Stimulated activated effector memory CD8-positive, alpha-beta T cell treated with anti-CD3 and anti-CD28 coated beads, Interleukin-12 subunit alpha, Interleukin-12 subunit beta, amount 100 ng/mL, for 72 hours (primary cell): ENCODE measurements at regions not wholly inside any gene's neighbourhood (a gene's known extent, or its start where the extent isn't known, plus 50 kb on each side); places are given as distances from the start of the nearest gene placed in this dataset.

Experiments used
- ATAC-seq: fragments of 150-1000 bp; cut with Tn5 transposase; 2 replicates; pipeline ENCODE4 v1.10.0; 2021
- DNase-seq, 2 donors: peaks; one replicate each; pipeline ENCODE4 v3.0.0; 2021 to 2022; ENCODE audit warnings: low spot score in 2 of 2
- H3K27ac Mint-ChIP-seq: one replicate; pipeline ENCODE4 v1.8.0; 2022; ENCODE audit warnings: mild to moderate bottlenecking, mixed read lengths
- H3K36me3 Mint-ChIP-seq: one replicate; pipeline ENCODE4 v1.8.0; 2022; ENCODE audit warnings: mild to moderate bottlenecking, mixed read lengths
- H3K4me1 Mint-ChIP-seq: one replicate; pipeline ENCODE4 v1.8.0; 2022; ENCODE audit warnings: mixed read lengths
- H3K4me3 Mint-ChIP-seq: one replicate; pipeline ENCODE4 v1.8.0; 2022; ENCODE audit warnings: mild to moderate bottlenecking, mixed read lengths
- H3K9me3 Mint-ChIP-seq: one replicate; pipeline ENCODE4 v1.8.0; 2022; ENCODE audit warnings: mixed read lengths

DNA sequence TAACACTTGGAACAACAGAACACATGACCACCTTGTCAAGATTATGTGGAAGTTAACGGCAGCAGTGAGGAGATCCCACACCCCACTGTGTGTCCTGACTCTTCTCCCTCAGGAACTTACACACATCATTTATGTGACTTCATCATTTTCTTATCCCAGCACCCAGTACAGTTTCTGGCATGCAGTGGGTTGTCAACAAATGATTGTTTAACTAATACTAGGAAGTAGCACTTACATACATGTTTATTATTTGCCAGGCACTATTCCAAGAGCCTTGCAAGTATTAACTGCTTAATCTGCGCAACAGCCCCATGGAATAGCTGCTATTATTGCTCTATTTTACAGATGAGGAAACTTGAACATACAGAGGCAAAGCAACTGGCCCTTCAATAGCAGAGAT is 391.5 kb downstream of the TXNL1 start:
- no peaks in the 10 kb centered on the region for H3K36me3 Mint-ChIP-seq
- H3K4me3 Mint-ChIP-seq: no peak overlapping the region
- H3K4me1 Mint-ChIP-seq: no peaks in the 10 kb centered on the region
- H3K9me3 Mint-ChIP-seq: peaks cover 8% of the 10 kb centered on the region
- H3K27ac Mint-ChIP-seq: no peak overlapping the region
- ATAC-seq (no peak), DNase-seq (no peak)

DNA sequence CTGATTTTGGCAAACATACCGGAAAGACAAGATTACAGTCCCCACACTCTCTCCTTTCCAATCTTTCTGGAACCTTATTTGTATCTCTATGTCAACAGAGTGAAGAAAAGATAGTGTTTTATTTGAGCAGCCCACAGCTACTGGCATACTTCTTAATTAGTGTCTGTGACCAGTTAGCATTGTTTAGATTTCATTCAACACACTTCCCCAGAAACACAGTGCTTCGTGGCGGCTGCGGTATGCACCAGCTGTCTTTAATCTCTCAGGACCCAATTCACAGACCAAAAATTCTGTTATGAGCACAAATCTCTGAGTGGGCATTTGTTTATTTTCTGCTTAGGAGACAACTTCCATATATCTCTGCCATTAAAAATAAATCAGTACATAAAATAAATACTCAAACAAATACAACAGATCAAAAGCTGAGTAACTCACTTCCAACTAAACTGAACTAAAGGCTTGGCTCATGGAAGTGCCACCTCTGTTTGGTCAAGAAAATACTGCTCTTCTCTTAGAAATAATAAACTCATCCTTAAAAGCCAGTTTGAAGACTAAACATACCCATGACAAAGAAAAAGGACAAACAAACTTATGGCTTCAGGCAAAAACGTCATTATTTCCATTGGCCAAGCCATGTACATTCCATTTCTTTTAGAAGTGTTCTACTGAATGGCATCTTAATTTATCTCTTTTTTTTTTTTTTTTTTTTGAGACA is 392.4 kb downstream of the TXNL1 start:
- Mint-ChIP-seq H3K9me3 (peaks cover 8% of the 10 kb centered on the region), H3K4me3 (no peak overlapping the region), H3K27ac (no peak overlapping the region), H3K4me1 (no peaks in the 10 kb centered on the region), H3K36me3 (no peaks in the 10 kb centered on the region)
- no peak for ATAC-seq
- no peak for DNase-seq

DNA sequence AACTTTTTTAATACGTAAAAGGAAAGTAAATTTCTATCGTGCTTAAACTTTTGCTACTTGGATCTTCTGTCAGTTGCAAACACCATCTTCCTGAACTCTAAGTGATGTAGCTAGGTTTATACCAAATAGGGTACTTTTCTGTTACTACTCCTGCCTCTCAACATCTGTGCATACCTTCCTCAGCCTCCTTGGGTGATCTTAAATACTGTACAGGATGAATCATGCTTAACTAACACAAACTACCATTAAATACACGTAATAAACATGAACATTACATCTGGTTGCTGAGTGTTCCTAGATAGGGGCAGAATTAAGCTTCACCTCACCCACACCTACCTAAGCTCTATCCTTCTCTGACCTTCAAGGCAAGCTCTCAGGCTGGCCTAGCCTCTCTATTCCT is 398.0 kb downstream of the TXNL1 start:
- Mint-ChIP-seq H3K36me3 (no peaks in the 10 kb centered on the region), H3K27ac (no peak overlapping the region), H3K4me1 (no peaks in the 10 kb centered on the region), H3K9me3 (no peaks in the 10 kb centered on the region), H3K4me3 (no peak overlapping the region)
- no peak for ATAC-seq
- no peak for DNase-seq

DNA sequence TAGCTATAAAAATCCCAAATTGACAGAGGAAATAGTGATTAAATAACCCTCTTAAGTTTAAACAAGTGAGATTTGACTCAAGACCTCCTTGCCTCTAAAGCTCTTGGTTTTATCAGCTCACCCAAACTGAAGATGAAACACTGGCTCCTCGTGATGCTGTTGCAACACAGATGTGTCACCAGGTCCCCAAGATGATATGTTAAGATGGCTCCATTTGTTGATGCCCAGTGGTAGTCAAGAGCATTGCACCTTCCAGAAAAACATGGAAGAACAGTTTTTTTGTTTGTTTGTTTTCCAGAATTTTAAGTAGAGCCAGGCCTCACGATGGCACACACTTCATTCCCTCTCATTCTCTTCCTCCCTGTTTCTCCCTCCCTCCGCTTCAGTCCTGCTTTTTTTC is 399.8 kb downstream of the TXNL1 start:
- DNase-seq (no peak), ATAC-seq (no peak)
- Mint-ChIP-seq H3K27ac (no peak overlapping the region), H3K4me3 (no peak overlapping the region), H3K36me3 (no peaks in the 10 kb centered on the region), H3K4me1 (no peaks in the 10 kb centered on the region), H3K9me3 (no peaks in the 10 kb centered on the region)

DNA sequence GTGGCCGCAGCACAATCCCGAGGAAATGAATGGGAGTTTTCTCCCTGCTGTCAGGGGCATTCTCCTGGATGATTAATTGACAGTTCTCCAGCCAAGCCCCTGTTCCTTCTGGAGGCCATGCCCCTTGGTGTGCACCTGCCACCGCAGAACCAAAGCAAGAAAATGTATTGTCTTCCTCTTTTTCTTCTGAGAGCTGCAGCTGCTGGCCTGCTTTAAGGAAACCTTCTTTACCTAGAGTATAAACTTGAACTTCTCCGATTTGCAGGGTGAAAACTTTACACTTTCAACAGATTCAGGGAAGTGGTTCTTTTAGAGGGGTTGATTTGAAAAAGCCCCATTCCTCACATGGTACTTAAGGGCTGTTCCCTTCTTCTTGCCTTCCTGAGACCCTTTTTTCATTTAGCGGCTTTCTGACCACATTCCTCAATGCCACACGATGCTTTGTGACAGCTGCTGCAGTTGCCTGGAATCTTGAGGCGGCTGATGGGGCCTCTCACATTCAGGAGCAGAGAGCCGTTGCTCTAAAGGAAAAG is 402.8 kb downstream of the TXNL1 start:
- no peak overlapping the region for H3K27ac Mint-ChIP-seq
- no peak overlapping the region for H3K4me3 Mint-ChIP-seq
- DNase-seq: no peak
- no peaks in the 10 kb centered on the region for H3K36me3 Mint-ChIP-seq
- H3K4me1 Mint-ChIP-seq: no peaks in the 10 kb centered on the region
- H3K9me3 Mint-ChIP-seq: peaks cover 6% of the 10 kb centered on the region
- ATAC-seq: no peak

DNA sequence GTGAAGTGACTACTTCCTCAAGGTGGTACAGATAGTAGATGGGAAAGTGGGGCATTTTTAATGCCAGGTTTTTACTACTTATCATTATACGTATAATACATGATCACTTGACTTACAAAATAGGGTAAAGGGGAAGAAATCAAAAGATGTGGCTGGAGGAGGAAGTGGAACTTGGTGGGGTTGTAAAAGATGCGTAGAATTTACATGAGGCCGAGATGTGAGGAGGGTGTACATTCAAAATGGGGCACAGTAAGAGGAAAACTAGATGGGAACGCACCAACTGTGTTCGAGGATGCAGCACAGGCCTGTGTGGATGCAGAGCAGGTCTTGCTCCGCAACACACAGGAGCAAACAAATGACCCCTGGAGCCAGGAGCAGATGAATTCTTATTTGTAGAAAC is 403.3 kb downstream of the TXNL1 start:
- no peaks in the 10 kb centered on the region for H3K4me1 Mint-ChIP-seq
- ATAC-seq: no peak
- no peak overlapping the region for H3K4me3 Mint-ChIP-seq
- H3K27ac Mint-ChIP-seq: no peak overlapping the region
- DNase-seq: no peak
- H3K9me3 Mint-ChIP-seq: peaks cover 11% of the 10 kb centered on the region
- no peaks in the 10 kb centered on the region for H3K36me3 Mint-ChIP-seq

DNA sequence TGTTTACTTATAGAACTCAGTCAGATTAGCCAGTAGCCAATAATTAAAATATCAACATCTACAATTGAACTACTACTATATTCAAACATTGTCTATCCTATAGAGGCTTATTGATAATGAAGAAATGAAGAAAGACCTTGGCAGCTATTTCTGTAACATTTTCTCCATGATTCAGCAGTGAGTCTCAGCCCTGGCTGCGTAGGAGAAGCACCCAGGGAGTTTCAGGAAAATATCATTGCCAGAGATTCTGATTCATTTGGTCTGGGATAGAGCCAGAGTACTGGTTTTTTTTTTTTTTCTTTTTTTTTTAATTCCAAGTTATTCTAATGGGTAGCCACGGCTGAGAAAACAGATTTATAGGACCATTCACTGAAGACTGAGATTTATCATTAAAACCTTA is 404.8 kb downstream of the TXNL1 start:
- Mint-ChIP-seq H3K9me3 (peaks cover 15% of the 10 kb centered on the region), H3K4me3 (no peak overlapping the region), H3K27ac (no peak overlapping the region), H3K4me1 (no peaks in the 10 kb centered on the region), H3K36me3 (no peaks in the 10 kb centered on the region)
- no peak for DNase-seq
- ATAC-seq: no peak

DNA sequence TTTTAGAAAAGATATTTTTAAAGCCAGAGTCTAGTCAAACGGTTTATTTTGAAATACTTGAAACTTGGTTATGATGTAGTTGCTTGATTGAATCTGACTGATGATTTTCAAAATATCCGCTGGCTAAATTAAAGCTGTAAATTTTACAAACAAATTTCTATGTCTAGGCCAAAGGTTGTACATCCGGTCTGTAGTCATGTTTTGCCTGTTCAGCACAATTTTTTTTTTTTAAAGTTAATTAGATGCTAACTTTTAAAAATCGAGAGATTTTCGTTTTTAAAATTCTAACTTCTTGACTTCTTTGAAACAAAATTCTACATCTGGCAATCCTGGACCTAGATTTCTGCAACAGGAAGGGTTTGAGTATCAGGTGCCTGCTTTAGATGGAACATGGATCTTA is 412.4 kb downstream of the TXNL1 start:
- Mint-ChIP-seq H3K4me1 (no peaks in the 10 kb centered on the region), H3K27ac (no peak overlapping the region), H3K36me3 (no peaks in the 10 kb centered on the region), H3K9me3 (peaks cover 18% of the 10 kb centered on the region), H3K4me3 (no peak overlapping the region)
- no peak for ATAC-seq
- DNase-seq: no peak

DNA sequence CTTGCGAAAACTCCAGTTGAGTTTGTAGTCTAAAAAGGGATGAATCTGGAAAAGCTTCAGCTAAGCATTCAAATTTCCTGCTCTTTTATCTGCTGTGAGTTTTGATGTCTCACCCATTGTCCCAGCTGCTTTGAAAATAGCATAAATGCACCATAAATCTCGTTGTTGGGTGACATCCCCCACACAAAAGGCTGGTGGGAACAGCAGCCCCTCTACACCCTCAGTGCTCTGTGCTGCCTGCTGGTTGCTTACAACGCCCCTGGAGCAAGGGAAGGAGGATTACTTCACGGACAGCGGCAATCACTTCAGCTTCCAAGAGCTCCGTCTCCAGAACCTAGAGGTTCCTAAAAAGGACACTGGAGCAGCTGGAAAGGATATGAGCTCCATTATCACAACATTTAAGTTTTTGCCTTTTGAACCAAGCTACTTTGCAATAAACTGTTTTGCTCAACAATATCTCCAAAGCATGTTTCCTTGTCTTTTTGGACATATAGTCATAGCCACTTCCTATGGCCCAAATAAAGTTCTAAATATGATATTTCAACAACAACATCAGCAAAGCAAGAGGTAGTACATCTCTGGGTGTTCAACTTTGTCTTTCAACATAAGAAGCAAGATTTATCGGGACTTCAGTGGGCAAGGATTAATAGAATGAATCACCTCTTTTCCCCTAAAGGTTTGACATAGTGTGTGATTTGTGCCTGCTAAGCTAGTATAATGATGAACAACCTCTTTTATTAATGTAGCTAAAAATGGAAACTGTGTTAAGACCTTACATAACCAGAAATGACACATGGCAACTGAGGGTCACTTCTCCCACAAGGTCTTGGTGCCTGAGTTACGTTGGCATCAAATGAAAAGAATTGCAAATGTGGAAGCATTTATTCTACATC is 413.5 kb downstream of the TXNL1 start:
- no peak overlapping the region for H3K4me3 Mint-ChIP-seq
- H3K9me3 Mint-ChIP-seq: peaks cover 12% of the 10 kb centered on the region
- DNase-seq: no peak

DNA sequence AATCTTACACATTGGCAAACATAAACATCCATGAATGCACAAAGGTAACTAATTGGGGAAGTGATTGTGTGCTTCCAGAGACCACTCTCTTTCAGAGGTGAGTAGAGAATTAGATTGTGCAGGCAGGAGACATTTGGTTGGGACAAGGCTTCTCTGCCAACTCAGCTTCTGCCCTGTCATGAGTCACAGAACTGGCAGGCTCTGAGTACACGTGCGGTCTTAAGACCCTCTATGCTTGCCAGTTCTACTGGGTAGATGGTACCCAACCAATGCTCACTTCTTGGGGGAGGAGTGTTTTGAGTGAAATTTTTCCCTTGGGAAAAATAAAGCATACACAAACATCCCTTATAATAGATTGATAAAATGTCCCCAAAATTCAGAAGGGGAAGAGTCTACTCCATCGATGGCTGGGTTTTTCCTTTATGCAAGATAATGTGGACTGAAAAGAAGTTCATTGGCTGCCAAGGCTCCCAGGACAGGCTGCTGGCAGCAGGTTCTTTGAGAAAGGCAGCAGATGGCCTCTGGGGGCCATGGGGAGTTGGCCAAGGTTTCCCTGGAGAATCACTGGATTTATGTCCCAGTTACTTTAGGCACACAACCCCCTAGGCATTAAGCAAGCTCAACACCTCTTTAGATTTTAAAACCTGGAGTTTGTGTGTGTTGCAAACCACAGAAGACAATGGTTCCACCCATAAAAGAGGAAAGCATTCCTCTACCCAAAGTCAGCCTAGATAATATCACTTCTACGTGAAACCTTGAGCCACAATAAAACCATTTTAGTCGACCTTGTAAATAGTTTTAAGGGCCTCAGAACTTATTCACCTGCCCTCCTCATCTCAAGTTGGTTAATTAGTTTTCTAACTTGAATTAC is 417.0 kb downstream of the TXNL1 start:
- no peak overlapping the region for H3K4me3 Mint-ChIP-seq
- ATAC-seq (no peak), DNase-seq (no peak)
- H3K9me3 Mint-ChIP-seq: peaks cover 8% of the 10 kb centered on the region
- H3K27ac Mint-ChIP-seq: no peak overlapping the region
- H3K4me1 Mint-ChIP-seq: no peaks in the 10 kb centered on the region
- H3K36me3 Mint-ChIP-seq: no peaks in the 10 kb centered on the region

More for the DNA sequence above, 413.5 kb downstream of the TXNL1 start:
- no peaks in the 10 kb centered on the region for H3K36me3 Mint-ChIP-seq
- ATAC-seq: no peak
- no peaks in the 10 kb centered on the region for H3K4me1 Mint-ChIP-seq
- no peak overlapping the region for H3K27ac Mint-ChIP-seq

DNA sequence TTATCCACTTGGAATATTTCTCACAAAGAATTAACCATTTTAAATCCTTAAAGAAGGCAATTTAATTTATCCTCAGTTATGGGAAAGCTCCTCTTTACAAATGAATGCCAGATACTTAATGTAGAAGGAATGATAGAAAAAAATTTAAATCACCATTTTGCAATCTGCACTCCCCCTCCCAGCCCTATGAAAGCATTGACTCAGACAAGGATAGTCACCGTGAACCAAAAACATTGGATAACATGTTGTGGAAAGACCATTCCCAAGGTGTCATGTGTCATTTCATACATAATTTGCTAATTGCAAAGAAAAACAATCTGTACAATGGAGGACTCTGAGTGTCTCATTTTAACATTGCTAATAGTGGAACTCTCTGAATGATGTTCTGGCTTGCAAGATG is 421.0 kb downstream of the TXNL1 start:
- DNase-seq (no peak), ATAC-seq (no peak)
- H3K4me3 Mint-ChIP-seq: no peak overlapping the region
- no peak overlapping the region for H3K27ac Mint-ChIP-seq
- H3K9me3 Mint-ChIP-seq: peaks cover 13% of the 10 kb centered on the region
- no peaks in the 10 kb centered on the region for H3K36me3 Mint-ChIP-seq
- H3K4me1 Mint-ChIP-seq: no peaks in the 10 kb centered on the region

DNA sequence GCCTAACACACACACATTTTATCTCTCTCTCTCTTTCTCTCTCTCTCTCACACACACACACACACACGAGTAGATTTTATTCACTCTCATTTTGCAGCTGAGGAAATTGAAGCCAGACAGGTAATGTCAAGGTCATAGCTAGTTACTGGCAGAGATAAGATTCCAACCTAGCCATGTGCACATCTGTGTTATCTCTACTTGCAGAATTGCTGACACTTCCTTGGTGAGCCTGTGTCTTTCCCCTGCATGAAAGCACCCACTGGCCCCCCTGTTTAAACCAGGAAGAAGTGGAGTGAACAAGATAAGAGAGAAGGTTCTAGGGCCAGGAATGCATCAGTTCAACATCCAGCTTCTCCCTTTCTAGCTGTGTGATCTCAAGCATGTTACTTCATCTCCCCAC is 423.7 kb downstream of the TXNL1 start:
- Mint-ChIP-seq H3K36me3 (no peaks in the 10 kb centered on the region), H3K27ac (no peak overlapping the region), H3K4me3 (no peak overlapping the region), H3K4me1 (no peaks in the 10 kb centered on the region), H3K9me3 (peaks cover 13% of the 10 kb centered on the region)
- no peak for DNase-seq
- ATAC-seq: no peak

DNA sequence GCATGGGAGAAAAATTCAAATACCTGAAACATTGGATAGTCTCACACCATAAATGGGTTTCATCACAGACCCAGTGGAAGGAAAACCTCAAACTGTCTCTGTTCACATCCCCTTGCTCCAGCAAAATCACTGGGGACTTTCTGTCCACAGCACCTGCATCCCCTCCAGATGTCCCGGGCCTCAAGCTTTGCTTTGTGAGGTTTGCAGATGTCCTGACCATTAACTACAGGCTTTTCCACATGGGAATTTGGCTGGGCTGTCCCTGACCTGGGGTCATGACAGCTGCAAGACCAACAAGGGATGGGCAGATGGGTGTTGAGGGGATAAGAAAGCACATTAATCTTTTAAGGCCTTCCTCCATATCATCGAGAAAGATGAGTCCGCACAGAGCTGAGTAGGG is 427.9 kb downstream of the TXNL1 start:
- H3K36me3 Mint-ChIP-seq: no peaks in the 10 kb centered on the region
- H3K4me3 Mint-ChIP-seq: no peak overlapping the region
- H3K4me1 Mint-ChIP-seq: no peaks in the 10 kb centered on the region
- no peak overlapping the region for H3K27ac Mint-ChIP-seq
- DNase-seq (no peak), ATAC-seq (no peak)
- H3K9me3 Mint-ChIP-seq: peaks cover 11% of the 10 kb centered on the region

DNA sequence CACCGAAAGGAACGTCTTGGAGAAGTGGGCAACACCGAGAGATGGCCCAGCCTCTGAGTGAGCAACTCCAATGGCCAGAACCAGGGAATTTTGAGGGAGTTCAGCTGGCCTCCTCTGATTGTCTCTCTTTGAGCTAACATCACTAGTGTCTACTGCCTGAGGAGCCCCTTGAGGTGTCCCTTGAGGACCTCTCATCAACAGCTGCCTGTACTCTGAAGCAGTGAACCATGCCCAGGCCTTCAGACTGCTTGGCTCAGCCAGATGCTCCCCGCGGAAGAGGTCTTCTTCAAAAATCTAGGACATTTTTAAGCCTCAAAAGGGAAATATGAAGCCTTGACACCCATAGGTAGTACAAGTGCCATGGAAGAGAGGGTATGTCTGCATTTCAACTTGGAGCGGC is 430.4 kb downstream of the TXNL1 start:
- ATAC-seq (no peak), DNase-seq (no peak)
- H3K4me1 Mint-ChIP-seq: no peaks in the 10 kb centered on the region
- H3K36me3 Mint-ChIP-seq: no peaks in the 10 kb centered on the region
- H3K4me3 Mint-ChIP-seq: no peak overlapping the region
- no peak overlapping the region for H3K27ac Mint-ChIP-seq
- H3K9me3 Mint-ChIP-seq: peaks cover 4% of the 10 kb centered on the region

DNA sequence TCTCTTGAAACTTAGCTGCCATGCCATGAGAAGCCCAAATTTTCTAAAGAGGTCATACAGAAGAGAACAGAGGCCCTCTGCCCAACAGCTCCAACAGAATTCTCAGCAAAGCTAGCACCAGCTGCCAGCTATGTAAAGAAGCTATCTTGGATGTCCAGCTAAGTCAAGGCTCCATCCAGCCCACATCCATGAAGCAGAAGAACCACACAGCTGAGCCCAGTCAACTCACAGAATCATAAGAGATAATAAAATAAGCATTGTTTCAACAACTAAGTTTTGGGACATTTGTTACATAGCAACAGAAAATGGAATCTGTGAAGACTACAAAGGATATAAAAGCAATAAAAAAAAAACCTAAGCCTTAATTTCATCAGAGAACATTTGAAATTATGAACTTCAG is 434.3 kb downstream of the TXNL1 start:
- ATAC-seq (no peak), DNase-seq (no peak)
- H3K4me1 Mint-ChIP-seq: no peaks in the 10 kb centered on the region
- H3K36me3 Mint-ChIP-seq: no peaks in the 10 kb centered on the region
- H3K27ac Mint-ChIP-seq: no peak overlapping the region
- peaks cover 4% of the 10 kb centered on the region for H3K9me3 Mint-ChIP-seq
- no peak overlapping the region for H3K4me3 Mint-ChIP-seq
